ENCODE measurements at regions not wholly inside any gene's neighbourhood (a gene's known extent, or its start where the extent isn't known, plus 50 kb on each side); places are given as distances from the start of the nearest gene placed in this dataset.
"Not testable (repeated sequence)": the region's sequence is repeated elsewhere in the genome, so short reads cannot be mapped to it uniquely, and the experiment has no call there.

GRCh38 chr6:85128781-85129180 lies 321.1 kb upstream of the NT5E start:
- no peak overlapping the region for H2BK15ac ChIP-seq (ENCODE audit: low read depth, low read length)
- H3K56ac ChIP-seq (ENCODE audit: insufficient read length, low read depth, low read length): no peak overlapping the region
- H3K18ac ChIP-seq (ENCODE audit: insufficient read length, low read depth, low read length): no peak overlapping the region
- Mint-ChIP-seq H3K36me3 (ENCODE audit: insufficient read depth in 1 of 3, low read depth in 3 of 3) (no peaks in the 10 kb centered on the region), H3K9me3 (no peaks in the 10 kb centered on the region), H3K4me1 (peaks cover 6 to 9% of the 10 kb centered on the region in 2 experiments), H3K27ac (no peak overlapping the region), H3K4me3 (no peak overlapping the region), H3K27me3 (ENCODE audit: low read depth) (no peaks in the 10 kb centered on the region)
- H3K14ac ChIP-seq (ENCODE audit: insufficient read depth, low read length): no peak overlapping the region
- WGBS (ENCODE audit: extremely low coverage, insufficient read length, low lambda C conversion rate): no CpG with 5 or more reads among the region's 4 CpGs
- H3K23me2 ChIP-seq (ENCODE audit: insufficient read length, low read depth, low read length, poor library complexity, severe bottlenecking): peaks cover 5% of the 10 kb centered on the region
- no peaks in the 10 kb centered on the region for H3K9me3 ChIP-seq (ENCODE audit: control insufficient read depth, low read depth, low read length)
- H4K20me1 ChIP-seq (ENCODE audit: control insufficient read depth, insufficient read depth, insufficient read length): no peaks in the 10 kb centered on the region
- no peak overlapping the region for H3K27ac ChIP-seq (ENCODE audit: insufficient read length, low read depth, low read length)
- H4K5ac ChIP-seq (ENCODE audit: insufficient read length, low read depth, low read length): no peak overlapping the region
- H3K4ac ChIP-seq (ENCODE audit: low read depth, low read length): no peak overlapping the region
- H3K23ac ChIP-seq (ENCODE audit: insufficient read length, low read depth, low read length): no peak overlapping the region
- H2AK5ac ChIP-seq (ENCODE audit: insufficient read length, low read length): no peak overlapping the region
- H2BK20ac ChIP-seq (ENCODE audit: low read depth, low read length, poor library complexity, severe bottlenecking): no peak overlapping the region
- no peak overlapping the region for H2BK12ac ChIP-seq (ENCODE audit: insufficient read length, low read depth, low read length)
- TF ChIP-seq, protein P1, sequence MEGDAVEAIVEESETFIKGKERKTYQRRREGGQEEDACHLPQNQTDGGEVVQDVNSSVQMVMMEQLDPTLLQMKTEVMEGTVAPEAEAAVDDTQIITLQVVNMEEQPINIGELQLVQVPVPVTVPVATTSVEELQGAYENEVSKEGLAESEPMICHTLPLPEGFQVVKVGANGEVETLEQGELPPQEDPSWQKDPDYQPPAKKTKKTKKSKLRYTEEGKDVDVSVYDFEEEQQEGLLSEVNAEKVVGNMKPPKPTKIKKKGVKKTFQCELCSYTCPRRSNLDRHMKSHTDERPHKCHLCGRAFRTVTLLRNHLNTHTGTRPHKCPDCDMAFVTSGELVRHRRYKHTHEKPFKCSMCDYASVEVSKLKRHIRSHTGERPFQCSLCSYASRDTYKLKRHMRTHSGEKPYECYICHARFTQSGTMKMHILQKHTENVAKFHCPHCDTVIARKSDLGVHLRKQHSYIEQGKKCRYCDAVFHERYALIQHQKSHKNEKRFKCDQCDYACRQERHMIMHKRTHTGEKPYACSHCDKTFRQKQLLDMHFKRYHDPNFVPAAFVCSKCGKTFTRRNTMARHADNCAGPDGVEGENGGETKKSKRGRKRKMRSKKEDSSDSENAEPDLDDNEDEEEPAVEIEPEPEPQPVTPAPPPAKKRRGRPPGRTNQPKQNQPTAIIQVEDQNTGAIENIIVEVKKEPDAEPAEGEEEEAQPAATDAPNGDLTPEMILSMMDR (conservative IDR thresholded peaks at IDR 0.05): no peak
- H3K4me1 ChIP-seq (ENCODE audit: insufficient read depth, low read length): no peaks in the 10 kb centered on the region
- no peak overlapping the region for H2BK5ac ChIP-seq (ENCODE audit: insufficient read length, low read length)
- H2BK120ac ChIP-seq (ENCODE audit: low read depth, low read length, poor library complexity, severe bottlenecking): no peak overlapping the region
- no peak overlapping the region for H3K4me2 ChIP-seq (ENCODE audit: insufficient read depth, insufficient read length, low read length)
- no peak overlapping the region for H3K9ac ChIP-seq (ENCODE audit: extremely low read depth, insufficient read length, low read length)
- no peak overlapping the region for H3T11ph ChIP-seq (ENCODE audit: low read length)
- no peak overlapping the region for H4K8ac ChIP-seq (replicated peaks; ENCODE audit: insufficient read length, low read depth, low read length)
- no peaks in the 10 kb centered on the region for H3K79me2 ChIP-seq (ENCODE audit: insufficient read depth, low read length)
- no peak overlapping the region for H4K91ac ChIP-seq (ENCODE audit: insufficient read length, low read depth, low read length)
- H3K27me3 ChIP-seq (ENCODE audit: insufficient read depth, low read length): no peaks in the 10 kb centered on the region
- no peaks in the 10 kb centered on the region for H3K79me1 ChIP-seq (ENCODE audit: insufficient read depth, low read depth, low read length, poor library complexity, severe bottlenecking)
- DNase-seq: no peak
- no peak overlapping the region for H2AFZ ChIP-seq (ENCODE audit: low read length)

GRCh38 chr6:85128256-85128655 lies 321.6 kb upstream of the NT5E start:
- H3K9me3 ChIP-seq (ENCODE audit: control insufficient read depth, low read depth, low read length); H3K27me3 ChIP-seq (ENCODE audit: insufficient read depth, low read length): not testable (repeated sequence)

More at GRCh38 chr6:85128256-85128655, 321.6 kb upstream of the NT5E start:
- H3K9me3 Mint-ChIP-seq; H3K4me3 Mint-ChIP-seq; H3K56ac ChIP-seq (ENCODE audit: insufficient read length, low read depth, low read length); H2AFZ ChIP-seq (ENCODE audit: low read length); H2BK15ac ChIP-seq (ENCODE audit: low read depth, low read length); H3K79me2 ChIP-seq (ENCODE audit: insufficient read depth, low read length); H3K23ac ChIP-seq (ENCODE audit: insufficient read length, low read depth, low read length); H2BK120ac ChIP-seq (ENCODE audit: low read depth, low read length, poor library complexity, severe bottlenecking); H3K4ac ChIP-seq (ENCODE audit: low read depth, low read length); H3K18ac ChIP-seq (ENCODE audit: insufficient read length, low read depth, low read length); H2BK20ac ChIP-seq (ENCODE audit: low read depth, low read length, poor library complexity, severe bottlenecking); H3K4me2 ChIP-seq (ENCODE audit: insufficient read depth, insufficient read length, low read length); H3K14ac ChIP-seq (ENCODE audit: insufficient read depth, low read length); H4K20me1 ChIP-seq (ENCODE audit: control insufficient read depth, insufficient read depth, insufficient read length); H4K8ac ChIP-seq (replicated peaks; ENCODE audit: insufficient read length, low read depth, low read length); DNase-seq; H3T11ph ChIP-seq (ENCODE audit: low read length); H3K27me3 Mint-ChIP-seq (ENCODE audit: low read depth); H3K27ac ChIP-seq (ENCODE audit: insufficient read length, low read depth, low read length); H3K4me1 Mint-ChIP-seq; H3K23me2 ChIP-seq (ENCODE audit: insufficient read length, low read depth, low read length, poor library complexity, severe bottlenecking); H4K91ac ChIP-seq (ENCODE audit: insufficient read length, low read depth, low read length); H3K27ac Mint-ChIP-seq; H2BK5ac ChIP-seq (ENCODE audit: insufficient read length, low read length); H2AK5ac ChIP-seq (ENCODE audit: insufficient read length, low read length); H3K4me1 ChIP-seq (ENCODE audit: insufficient read depth, low read length); H4K5ac ChIP-seq (ENCODE audit: insufficient read length, low read depth, low read length); H3K36me3 Mint-ChIP-seq (ENCODE audit: insufficient read depth in 1 of 3, low read depth in 3 of 3); H3K79me1 ChIP-seq (ENCODE audit: insufficient read depth, low read depth, low read length, poor library complexity, severe bottlenecking); H3K9ac ChIP-seq (ENCODE audit: extremely low read depth, insufficient read length, low read length); H2BK12ac ChIP-seq (ENCODE audit: insufficient read length, low read depth, low read length): not testable (repeated sequence)
- no CpG with 5 or more reads among the region's 3 CpGs for WGBS (ENCODE audit: extremely low coverage, insufficient read length, low lambda C conversion rate)

All from H9 (cell line).